Hepatocyte (in vitro differentiated cells): ENCODE measurements at regions not wholly inside any gene's neighbourhood (a gene's known extent, or its start where the extent isn't known, plus 50 kb on each side); places are given as distances from the start of the nearest gene placed in this dataset.
"Not testable (repeated sequence)": the region's sequence is repeated elsewhere in the genome, so short reads cannot be mapped to it uniquely, and the experiment has no call there.

Source experiments
- DNase-seq: peaks from one replicate; pipeline ENCODE4 v3.0.0-alpha.2; 2016; ENCODE audit warnings: low spot score
- H2AFZ ChIP-seq: fragments of 200-600 bp; sonication (generic); 2 replicates; pipeline ENCODE4 v1.6.0; 2016; ENCODE audit warnings: antibody characterized with exemption, mild to moderate bottlenecking
- H3K27ac ChIP-seq: fragments of 200-600 bp; sonication (generic); 2 replicates; pipeline ENCODE4 v1.5.1; 2016; ENCODE audit warnings: mild to moderate bottlenecking
- H3K27me3 ChIP-seq: fragments of 200-600 bp; sonication (generic); 2 replicates; pipeline ENCODE4 v1.6.1; 2016
- H3K36me3 ChIP-seq: fragments of 200-600 bp; sonication (generic); replicated peaks from 2 replicates; pipeline ENCODE4 v1.5.1; 2016; ENCODE audit warnings: low read depth; ENCODE audit not compliant: insufficient read depth
- H3K4me1 ChIP-seq: fragments of 200-600 bp; sonication (generic); 2 replicates; pipeline ENCODE4 v1.5.1; 2016; ENCODE audit warnings: mild to moderate bottlenecking, moderate library complexity; ENCODE audit not compliant: insufficient read depth
- H3K4me2 ChIP-seq: fragments of 200-600 bp; sonication (generic); 2 replicates; pipeline ENCODE4 v1.6.0; 2016
- H3K4me3 ChIP-seq: fragments of 200-600 bp; sonication (generic); 2 replicates; pipeline ENCODE4 v1.5.1; 2016; ENCODE audit warnings: mild to moderate bottlenecking
- H3K79me2 ChIP-seq: fragments of 200-600 bp; sonication (generic); 2 replicates; pipeline ENCODE4 v1.6.0; 2017; ENCODE audit warnings: mild to moderate bottlenecking
- H3K9me2 ChIP-seq: fragments of 200-600 bp; sonication (generic); replicated peaks from 2 replicates; pipeline ENCODE4 v1.6.0; 2017; ENCODE audit warnings: mild to moderate bottlenecking; ENCODE audit not compliant: insufficient read depth
- H3K9me3 ChIP-seq: fragments of 200-600 bp; sonication (generic); 2 replicates; pipeline ENCODE4 v1.5.1; 2016; ENCODE audit warnings: low read depth, mild to moderate bottlenecking
- H4K20me1 ChIP-seq: fragments of 200-600 bp; sonication (generic); 2 replicates; pipeline ENCODE4 v1.6.0; 2016; ENCODE audit warnings: mild to moderate bottlenecking; ENCODE audit not compliant: insufficient read depth, poor library complexity, severe bottlenecking
- CTCF ChIP-seq: fragments of 200-600 bp; sonication (generic); IDR thresholded peaks from 2 replicates; pipeline ENCODE4 v1.5.1; 2016; ENCODE audit warnings: antibody characterized with exemption, mild to moderate bottlenecking; ENCODE audit not compliant: poor library complexity
- EZH2 ChIP-seq: fragments of 200-600 bp; sonication (generic); IDR thresholded peaks from 2 replicates; pipeline ENCODE4 v1.6.1; 2016; ENCODE audit warnings: antibody characterized with exemption, mild to moderate bottlenecking, borderline replicate concordance
- EZH2phosphoT487 ChIP-seq: fragments of 200-600 bp; sonication (generic); IDR thresholded peaks from one replicate; pipeline ENCODE4 v1.6.1; 2018; ENCODE audit warnings: antibody characterized with exemption, mild to moderate bottlenecking, low read depth, moderate library complexity; ENCODE audit not compliant: unreplicated experiment, severe bottlenecking
- WGBS: methylation state at CpG from one replicate; pipeline ENCODE4 v1.1.6; 2016; ENCODE audit warnings: low lambda C conversion rate; ENCODE audit errors: missing lambda C conversion rate; 5-methylcytosine and 5-hydroxymethylcytosine counted together

- Histone ChIP-seq H2AFZ (no peak overlapping the region), H3K4me3 (no peak overlapping the region), H3K36me3 (no peaks in the 10 kb centered on the region), H3K4me1 (no peaks in the 10 kb centered on the region), H3K79me2 (no peaks in the 10 kb centered on the region), H3K9me3 (no peaks in the 10 kb centered on the region), H3K9me2 (no peaks in the 10 kb centered on the region), H3K27ac (no peak overlapping the region), H3K4me2 (no peak overlapping the region), H3K27me3 (no peaks in the 10 kb centered on the region), H4K20me1 (no peaks in the 10 kb centered on the region)
- DNase-seq = no peak
- 81% methylated on average over 3 of the region's 3 CpGs for WGBS
- TF ChIP-seq EZH2 = no peak
Measured at GRCh38 chr4:171516694-171517093, 296.5 kb upstream of the GALNTL6 start.

- TF ChIP-seq EZH2 (no peak), CTCF (no peak), EZH2phosphoT487 (no peak)
- Histone ChIP-seq H4K20me1 (no peaks in the 10 kb centered on the region), H3K4me1 (no peaks in the 10 kb centered on the region), H3K9me3 (no peaks in the 10 kb centered on the region), H3K4me3 (no peak overlapping the region), H2AFZ (no peak overlapping the region), H3K36me3 (no peaks in the 10 kb centered on the region), H3K4me2 (no peak overlapping the region), H3K27ac (no peak overlapping the region), H3K9me2 (no peaks in the 10 kb centered on the region), H3K79me2 (no peaks in the 10 kb centered on the region), H3K27me3 (no peaks in the 10 kb centered on the region)
- DNase-seq = no peak
Measured at GRCh38 chr4:171484681-171485080, 328.5 kb upstream of the GALNTL6 start.

GRCh38 chr4:171478181-171478580, 335.0 kb upstream of the GALNTL6 start:
- no peaks in the 10 kb centered on the region for H3K4me1 ChIP-seq
- no peak overlapping the region for H3K27ac ChIP-seq
- H3K27me3 ChIP-seq = no peaks in the 10 kb centered on the region
- DNase-seq = no peak
- 0% methylated on average over 1 of the region's 1 CpG for WGBS
- no peak overlapping the region for H3K4me3 ChIP-seq
- H3K9me2 ChIP-seq = no peaks in the 10 kb centered on the region
- TF ChIP-seq EZH2 = no peak
- TF ChIP-seq EZH2phosphoT487 = no peak
- TF ChIP-seq CTCF = no peak
- no peak overlapping the region for H3K4me2 ChIP-seq
- H4K20me1 ChIP-seq = no peaks in the 10 kb centered on the region
- no peaks in the 10 kb centered on the region for H3K36me3 ChIP-seq
- no peak overlapping the region for H2AFZ ChIP-seq
- no peaks in the 10 kb centered on the region for H3K9me3 ChIP-seq
- H3K79me2 ChIP-seq = no peaks in the 10 kb centered on the region

GRCh38 chr4:171475111-171475510, 338.1 kb upstream of the GALNTL6 start:
- not testable (repeated sequence) for DNase-seq, H3K9me2 ChIP-seq, H3K36me3 ChIP-seq, H3K4me3 ChIP-seq, H3K27me3 ChIP-seq, H3K9me3 ChIP-seq, H3K4me1 ChIP-seq, H4K20me1 ChIP-seq, H3K27ac ChIP-seq, H2AFZ ChIP-seq, H3K79me2 ChIP-seq, H3K4me2 ChIP-seq
- WGBS = 80% methylated on average over 3 of the region's 3 CpGs

GRCh38 chr4:171473155-171473554, 340.0 kb upstream of the GALNTL6 start:
- Histone ChIP-seq H3K9me3 (no peaks in the 10 kb centered on the region), H3K9me2 (no peaks in the 10 kb centered on the region), H3K4me3 (no peak overlapping the region), H3K27me3 (no peaks in the 10 kb centered on the region), H3K79me2 (no peaks in the 10 kb centered on the region), H4K20me1 (no peaks in the 10 kb centered on the region), H3K4me1 (no peaks in the 10 kb centered on the region), H3K4me2 (no peak overlapping the region), H2AFZ (no peak overlapping the region), H3K36me3 (no peaks in the 10 kb centered on the region), H3K27ac (no peak overlapping the region)
- no peak for DNase-seq
- WGBS = 68% methylated on average over 2 of the region's 2 CpGs
- no peak for TF ChIP-seq EZH2phosphoT487
- TF ChIP-seq EZH2 = no peak
- TF ChIP-seq CTCF = no peak
